ENCODE measurements at regions not wholly inside any gene's neighbourhood (a gene's known extent, or its start where the extent isn't known, plus 50 kb on each side); places are given as distances from the start of the nearest gene placed in this dataset.
"Not testable (repeated sequence)": the region's sequence is repeated elsewhere in the genome, so short reads cannot be mapped to it uniquely, and the experiment has no call there.

- DNase-seq, result no peak
These were observed 722.4 kb upstream of the AUTS2 start for GRCh38 chr7:68875857-68876256.

GRCh38 chr7:68887116-68887515 is 711.2 kb upstream of the AUTS2 start:
- DNase-seq, result not testable (repeated sequence)

- no peak for DNase-seq
These were observed 709.3 kb upstream of the AUTS2 start for GRCh38 chr7:68888971-68889385.

GRCh38 chr7:68892236-68892635 is 706.0 kb upstream of the AUTS2 start:
- no peak for DNase-seq

GRCh38 chr7:68893411-68893810 is 704.9 kb upstream of the AUTS2 start:
- DNase-seq, result no peak

GRCh38 chr7:68899156-68899555 is 699.1 kb upstream of the AUTS2 start:
- not testable (repeated sequence) for DNase-seq

GRCh38 chr7:68900096-68900495 is 698.2 kb upstream of the AUTS2 start:
- no peak for DNase-seq

- no peak for DNase-seq
These were observed 693.6 kb upstream of the AUTS2 start for GRCh38 chr7:68904630-68905029.

GRCh38 chr7:68911754-68912153 is 686.5 kb upstream of the AUTS2 start:
- DNase-seq, result no peak

- no peak for DNase-seq
These were observed 684.3 kb upstream of the AUTS2 start for GRCh38 chr7:68914006-68914405.

- no peak for DNase-seq
These were observed 681.1 kb upstream of the AUTS2 start for GRCh38 chr7:68917041-68917651.

- DNase-seq, result no peak
These were observed 679.7 kb upstream of the AUTS2 start for GRCh38 chr7:68918621-68919020.

- DNase-seq, result no peak
These were observed 675.4 kb upstream of the AUTS2 start for GRCh38 chr7:68922850-68923249.

GRCh38 chr7:68925241-68925640 is 673.0 kb upstream of the AUTS2 start:
- DNase-seq, result no peak

- DNase-seq, result no peak
These were observed 668.5 kb upstream of the AUTS2 start for GRCh38 chr7:68929781-68930261.

- no peak for DNase-seq
These were observed 661.7 kb upstream of the AUTS2 start for GRCh38 chr7:68936471-68937035.

- no peak for DNase-seq
These were observed 660.1 kb upstream of the AUTS2 start for GRCh38 chr7:68938151-68938550.

- no peak for DNase-seq
These were observed 654.5 kb upstream of the AUTS2 start for GRCh38 chr7:68943786-68944185.

- no peak for DNase-seq
These were observed 642.6 kb upstream of the AUTS2 start for GRCh38 chr7:68955656-68956055.

GRCh38 chr7:68958571-68958970 is 639.7 kb upstream of the AUTS2 start:
- no peak for DNase-seq

GRCh38 chr7:68963552-68963951 is 634.7 kb upstream of the AUTS2 start:
- no peak for DNase-seq

GRCh38 chr7:68964060-68964459 is 634.2 kb upstream of the AUTS2 start:
- DNase-seq, result no peak

- DNase-seq, result no peak
These were observed 632.9 kb upstream of the AUTS2 start for GRCh38 chr7:68965351-68965750.

GRCh38 chr7:68967598-68967997 is 630.7 kb upstream of the AUTS2 start:
- DNase-seq, result no peak

GRCh38 chr7:68969571-68969970 is 628.7 kb upstream of the AUTS2 start:
- DNase-seq, result no peak
